Kidney epithelial cell (primary cell): ENCODE measurements at regions not wholly inside any gene's neighbourhood (a gene's known extent, or its start where the extent isn't known, plus 50 kb on each side); places are given as distances from the start of the nearest gene placed in this dataset.
"Not testable (repeated sequence)": the region's sequence is repeated elsewhere in the genome, so short reads cannot be mapped to it uniquely, and the experiment has no call there.

Experiments used
- DNase-seq: peaks from one replicate; pipeline ENCODE4 v3.0.0-alpha.2; 2010; ENCODE audit warnings: low read depth
- H3K27me3 ChIP-seq: 2 replicates; pipeline ENCODE4 v1.6.0; 2011; ENCODE audit warnings: low read length; ENCODE audit not compliant: control insufficient read depth, insufficient read depth
- H3K36me3 ChIP-seq: 2 replicates; pipeline ENCODE4 v1.5.1; 2011; ENCODE audit warnings: low read length; ENCODE audit not compliant: control insufficient read depth, insufficient read depth
- H3K4me3 ChIP-seq: 2 replicates; pipeline ENCODE4 v1.5.1; 2011; ENCODE audit warnings: low read depth, mild to moderate bottlenecking, control low read depth, low read length
- TF ChIP-seq, protein P1 (sequence below): IDR thresholded peaks from 2 replicates; pipeline ENCODE4 v1.5.1; 2011; ENCODE audit warnings: mild to moderate bottlenecking, moderate library complexity, low read length, control low read depth, inconsistent platforms; ENCODE audit not compliant: insufficient read depth, poor library complexity, severe bottlenecking

GRCh38 chr16:25605381-25605780 is 86.4 kb upstream of the HS3ST4 start:
- H3K36me3 ChIP-seq: no peaks in the 10 kb centered on the region
- DNase-seq: no peak
- TF ChIP-seq, protein P1, sequence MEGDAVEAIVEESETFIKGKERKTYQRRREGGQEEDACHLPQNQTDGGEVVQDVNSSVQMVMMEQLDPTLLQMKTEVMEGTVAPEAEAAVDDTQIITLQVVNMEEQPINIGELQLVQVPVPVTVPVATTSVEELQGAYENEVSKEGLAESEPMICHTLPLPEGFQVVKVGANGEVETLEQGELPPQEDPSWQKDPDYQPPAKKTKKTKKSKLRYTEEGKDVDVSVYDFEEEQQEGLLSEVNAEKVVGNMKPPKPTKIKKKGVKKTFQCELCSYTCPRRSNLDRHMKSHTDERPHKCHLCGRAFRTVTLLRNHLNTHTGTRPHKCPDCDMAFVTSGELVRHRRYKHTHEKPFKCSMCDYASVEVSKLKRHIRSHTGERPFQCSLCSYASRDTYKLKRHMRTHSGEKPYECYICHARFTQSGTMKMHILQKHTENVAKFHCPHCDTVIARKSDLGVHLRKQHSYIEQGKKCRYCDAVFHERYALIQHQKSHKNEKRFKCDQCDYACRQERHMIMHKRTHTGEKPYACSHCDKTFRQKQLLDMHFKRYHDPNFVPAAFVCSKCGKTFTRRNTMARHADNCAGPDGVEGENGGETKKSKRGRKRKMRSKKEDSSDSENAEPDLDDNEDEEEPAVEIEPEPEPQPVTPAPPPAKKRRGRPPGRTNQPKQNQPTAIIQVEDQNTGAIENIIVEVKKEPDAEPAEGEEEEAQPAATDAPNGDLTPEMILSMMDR: no peak
- H3K4me3 ChIP-seq: no peak overlapping the region
- no peaks in the 10 kb centered on the region for H3K27me3 ChIP-seq

GRCh38 chr16:25601306-25601705 is 90.5 kb upstream of the HS3ST4 start:
- H3K4me3 ChIP-seq, DNase-seq, H3K27me3 ChIP-seq, H3K36me3 ChIP-seq: not testable (repeated sequence)

- no peak overlapping the region for H3K4me3 ChIP-seq
- DNase-seq: no peak
- H3K36me3 ChIP-seq: no peaks in the 10 kb centered on the region
- TF ChIP-seq, protein P1: no peak
- H3K27me3 ChIP-seq: no peaks in the 10 kb centered on the region
Measured at GRCh38 chr16:25596194-25596593, 95.6 kb upstream of the HS3ST4 start.

- H3K27me3 ChIP-seq: no peaks in the 10 kb centered on the region
- TF ChIP-seq, protein P1: no peak
- DNase-seq: no peak
- H3K4me3 ChIP-seq: no peak overlapping the region
- no peaks in the 10 kb centered on the region for H3K36me3 ChIP-seq
Measured at GRCh38 chr16:25593260-25593659, 98.5 kb upstream of the HS3ST4 start.

DNA sequence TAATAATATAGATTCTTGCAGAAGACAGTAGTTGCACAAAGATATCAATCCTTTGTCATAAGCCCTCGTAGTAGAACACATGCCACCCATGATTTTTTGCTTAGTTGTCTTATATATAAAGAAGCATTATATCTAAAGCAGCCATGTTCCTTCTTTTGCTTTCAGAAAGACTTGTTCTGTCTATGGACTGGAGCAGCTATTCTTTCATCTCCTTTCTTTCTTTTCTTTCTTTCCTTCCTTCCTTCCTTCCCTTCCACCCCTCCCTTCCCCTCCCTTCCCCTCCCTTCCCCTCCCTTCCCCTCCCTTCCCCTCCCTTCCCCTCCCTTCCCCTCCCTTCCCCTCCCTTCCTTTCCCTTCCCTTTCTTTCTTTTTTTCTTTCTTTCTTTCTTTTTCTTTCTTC is 104.0 kb upstream of the HS3ST4 start:
- DNase-seq: no peak
- Histone ChIP-seq H3K27me3 (no peaks in the 10 kb centered on the region), H3K36me3 (no peaks in the 10 kb centered on the region), H3K4me3 (no peak overlapping the region)
- TF ChIP-seq, protein P1: no peak

GRCh38 chr16:25586826-25587225 is 104.9 kb upstream of the HS3ST4 start:
- no peak overlapping the region for H3K4me3 ChIP-seq
- TF ChIP-seq, protein P1: no peak
- DNase-seq: no peak
- no peaks in the 10 kb centered on the region for H3K36me3 ChIP-seq
- no peaks in the 10 kb centered on the region for H3K27me3 ChIP-seq
